ENCODE measurements at regions not wholly inside any gene's neighbourhood (a gene's known extent, or its start where the extent isn't known, plus 50 kb on each side); places are given as distances from the start of the nearest gene placed in this dataset.

DNA sequence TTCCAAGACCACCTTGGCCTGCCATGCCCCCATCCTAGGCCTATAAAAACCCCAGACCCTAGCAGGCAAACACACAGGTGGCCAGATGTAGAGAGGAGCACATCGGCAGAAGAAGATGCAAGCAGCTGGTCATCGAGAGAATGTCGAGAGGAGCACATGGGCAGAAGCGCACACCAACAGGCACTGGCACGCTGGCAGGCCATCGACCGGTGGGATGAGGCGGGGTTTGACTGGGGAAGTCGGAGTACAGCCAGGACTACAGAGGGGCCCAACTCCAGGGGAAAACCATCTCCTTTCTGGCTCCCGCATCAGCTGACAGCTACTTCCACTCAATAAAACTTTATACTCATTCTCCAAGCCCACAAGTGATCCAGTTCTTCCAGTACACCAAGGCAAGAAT lies 283.1 kb upstream of the RGMB start:
- TF ChIP-seq POLR2AphosphoS5 (IDR thresholded peaks at IDR 0.05; ENCODE audit: low read depth, low read length) = no peak
- TF ChIP-seq TAF1 (IDR thresholded peaks at IDR 0.05; ENCODE audit: borderline replicate concordance, insufficient read depth, low read length) = no peak
- TF ChIP-seq SIN3A (IDR thresholded peaks at IDR 0.05; ENCODE audit: borderline replicate concordance, insufficient read depth, low read length) = no peak
- TF ChIP-seq, protein P1, sequence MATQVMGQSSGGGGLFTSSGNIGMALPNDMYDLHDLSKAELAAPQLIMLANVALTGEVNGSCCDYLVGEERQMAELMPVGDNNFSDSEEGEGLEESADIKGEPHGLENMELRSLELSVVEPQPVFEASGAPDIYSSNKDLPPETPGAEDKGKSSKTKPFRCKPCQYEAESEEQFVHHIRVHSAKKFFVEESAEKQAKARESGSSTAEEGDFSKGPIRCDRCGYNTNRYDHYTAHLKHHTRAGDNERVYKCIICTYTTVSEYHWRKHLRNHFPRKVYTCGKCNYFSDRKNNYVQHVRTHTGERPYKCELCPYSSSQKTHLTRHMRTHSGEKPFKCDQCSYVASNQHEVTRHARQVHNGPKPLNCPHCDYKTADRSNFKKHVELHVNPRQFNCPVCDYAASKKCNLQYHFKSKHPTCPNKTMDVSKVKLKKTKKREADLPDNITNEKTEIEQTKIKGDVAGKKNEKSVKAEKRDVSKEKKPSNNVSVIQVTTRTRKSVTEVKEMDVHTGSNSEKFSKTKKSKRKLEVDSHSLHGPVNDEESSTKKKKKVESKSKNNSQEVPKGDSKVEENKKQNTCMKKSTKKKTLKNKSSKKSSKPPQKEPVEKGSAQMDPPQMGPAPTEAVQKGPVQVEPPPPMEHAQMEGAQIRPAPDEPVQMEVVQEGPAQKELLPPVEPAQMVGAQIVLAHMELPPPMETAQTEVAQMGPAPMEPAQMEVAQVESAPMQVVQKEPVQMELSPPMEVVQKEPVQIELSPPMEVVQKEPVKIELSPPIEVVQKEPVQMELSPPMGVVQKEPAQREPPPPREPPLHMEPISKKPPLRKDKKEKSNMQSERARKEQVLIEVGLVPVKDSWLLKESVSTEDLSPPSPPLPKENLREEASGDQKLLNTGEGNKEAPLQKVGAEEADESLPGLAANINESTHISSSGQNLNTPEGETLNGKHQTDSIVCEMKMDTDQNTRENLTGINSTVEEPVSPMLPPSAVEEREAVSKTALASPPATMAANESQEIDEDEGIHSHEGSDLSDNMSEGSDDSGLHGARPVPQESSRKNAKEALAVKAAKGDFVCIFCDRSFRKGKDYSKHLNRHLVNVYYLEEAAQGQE (IDR thresholded peaks at IDR 0.05; ENCODE audit: insufficient read depth in 1 of 2, low read depth in 2 of 2, low read length in 2 of 2) = no peak
- TF ChIP-seq FOXP2 (optimal IDR thresholded peaks at IDR 0.05; ENCODE audit: borderline replicate concordance, extremely low read depth, extremely low read length, insufficient read depth) = no peak
